T1000 (cell line): ENCODE measurements at regions not wholly inside any gene's neighbourhood (a gene's known extent, or its start where the extent isn't known, plus 50 kb on each side); places are given as distances from the start of the nearest gene placed in this dataset.

Experiments
- DNase-seq: peaks from one replicate; lab custom pipeline; 2025; ENCODE audit warnings: mixed read lengths; lab: John Stamatoyannopoulos, UW

GRCh38 chr12:114903083-114903691 is 219.2 kb upstream of the TBX3 start:
- DNase-seq: no peak

GRCh38 chr12:114902665-114903064 is 218.7 kb upstream of the TBX3 start:
- DNase-seq: no peak

GRCh38 chr12:114901316-114901715 is 217.3 kb upstream of the TBX3 start:
- DNase-seq: no peak

GRCh38 chr12:114898159-114898558 is 214.2 kb upstream of the TBX3 start:
- DNase-seq: no peak

- DNase-seq: no peak
These were observed 211.9 kb upstream of the TBX3 start for GRCh38 chr12:114895827-114896226.

GRCh38 chr12:114895081-114895480 is 211.1 kb upstream of the TBX3 start:
- no peak for DNase-seq

GRCh38 chr12:114894076-114894475 is 210.1 kb upstream of the TBX3 start:
- DNase-seq: no peak

- no peak for DNase-seq
These were observed 205.1 kb upstream of the TBX3 start for GRCh38 chr12:114888928-114889584.

- DNase-seq: no peak
These were observed 204.5 kb upstream of the TBX3 start for GRCh38 chr12:114888448-114888847.

- no peak for DNase-seq
These were observed 201.5 kb upstream of the TBX3 start for GRCh38 chr12:114885501-114885900.

GRCh38 chr12:114884575-114884974 is 200.6 kb upstream of the TBX3 start:
- DNase-seq: no peak

- DNase-seq: no peak
These were observed 198.1 kb upstream of the TBX3 start for GRCh38 chr12:114882083-114882482.

- no peak for DNase-seq
These were observed 195.4 kb upstream of the TBX3 start for GRCh38 chr12:114879354-114879753.

- no peak for DNase-seq
These were observed 194.8 kb upstream of the TBX3 start for GRCh38 chr12:114878781-114879180.

GRCh38 chr12:114876968-114877680 is 193.1 kb upstream of the TBX3 start:
- DNase-seq: no peak

- DNase-seq: no peak
These were observed 191.3 kb upstream of the TBX3 start for GRCh38 chr12:114875313-114875712.

GRCh38 chr12:114873656-114874055 is 189.7 kb upstream of the TBX3 start:
- DNase-seq: no peak

- DNase-seq: no peak
These were observed 185.2 kb upstream of the TBX3 start for GRCh38 chr12:114868995-114869834.

GRCh38 chr12:114866331-114866730 is 182.4 kb upstream of the TBX3 start:
- no peak for DNase-seq

GRCh38 chr12:114864837-114865551 is 181.0 kb upstream of the TBX3 start:
- no peak for DNase-seq

GRCh38 chr12:114863911-114864310 is 179.9 kb upstream of the TBX3 start:
- DNase-seq: no peak

- DNase-seq: no peak
These were observed 177.0 kb upstream of the TBX3 start for GRCh38 chr12:114860969-114861368.
